Liver (tissue), 3 donors: ENCODE measurements at regions not wholly inside any gene's neighbourhood (a gene's known extent, or its start where the extent isn't known, plus 50 kb on each side); places are given as distances from the start of the nearest gene placed in this dataset.

Experiments used
- ATF3 ChIP-seq: IDR thresholded peaks from 2 replicates; pipeline ENCODE4 v1.6.1; 2016; ENCODE audit warnings: antibody characterized with exemption
- FOXA1 ChIP-seq: IDR thresholded peaks from 2 replicates; pipeline ENCODE4 v1.6.1; 2016; ENCODE audit warnings: antibody characterized with exemption
- GABPA ChIP-seq, 2 donors: IDR thresholded peaks in 1 of 2; conservative IDR thresholded peaks in 1 of 2; 2 replicates each; pipeline ENCODE4 v1.6.1; 2016; ENCODE audit warnings: antibody characterized with exemption in 2 of 2, mild to moderate bottlenecking in 1 of 2, moderate library complexity in 1 of 2
- JUND ChIP-seq, 2 donors: IDR thresholded peaks; 2 replicates each; pipeline ENCODE4 v1.6.1; 2016; ENCODE audit warnings: antibody characterized with exemption in 2 of 2
- RAD21 ChIP-seq, 2 donors: IDR thresholded peaks; 2 replicates each; pipeline ENCODE4 v1.6.1; 2016; ENCODE audit warnings: antibody characterized with exemption in 2 of 2, mild to moderate bottlenecking in 2 of 2
- TAF1 ChIP-seq: conservative IDR thresholded peaks from 2 replicates; pipeline ENCODE4 v1.6.1; 2016; ENCODE audit warnings: antibody characterized with exemption, mild to moderate bottlenecking
- YY1 ChIP-seq: IDR thresholded peaks from 2 replicates; pipeline ENCODE4 v1.6.1; 2016; ENCODE audit warnings: antibody characterized with exemption, mild to moderate bottlenecking
- TF ChIP-seq, protein P1 (sequence below): fragments of 150-350 bp; IDR thresholded peaks from 2 replicates; pipeline ENCODE4 v1.5.1; 2017; ENCODE audit warnings: improper control_type of control experiment, low read depth, low read length; ENCODE audit not compliant: missing input control
- TF ChIP-seq, protein P2 (sequence below): IDR thresholded peaks from 2 replicates; pipeline ENCODE4 v1.6.1; 2016; ENCODE audit warnings: antibody characterized with exemption
- TF ChIP-seq, protein P3 (sequence below): IDR thresholded peaks from 2 replicates; pipeline ENCODE4 v1.6.1; 2016; ENCODE audit warnings: antibody characterized with exemption, mild to moderate bottlenecking
- donor health status: healthy.
- donor health status: healthy.

- TF ChIP-seq, protein P1, sequence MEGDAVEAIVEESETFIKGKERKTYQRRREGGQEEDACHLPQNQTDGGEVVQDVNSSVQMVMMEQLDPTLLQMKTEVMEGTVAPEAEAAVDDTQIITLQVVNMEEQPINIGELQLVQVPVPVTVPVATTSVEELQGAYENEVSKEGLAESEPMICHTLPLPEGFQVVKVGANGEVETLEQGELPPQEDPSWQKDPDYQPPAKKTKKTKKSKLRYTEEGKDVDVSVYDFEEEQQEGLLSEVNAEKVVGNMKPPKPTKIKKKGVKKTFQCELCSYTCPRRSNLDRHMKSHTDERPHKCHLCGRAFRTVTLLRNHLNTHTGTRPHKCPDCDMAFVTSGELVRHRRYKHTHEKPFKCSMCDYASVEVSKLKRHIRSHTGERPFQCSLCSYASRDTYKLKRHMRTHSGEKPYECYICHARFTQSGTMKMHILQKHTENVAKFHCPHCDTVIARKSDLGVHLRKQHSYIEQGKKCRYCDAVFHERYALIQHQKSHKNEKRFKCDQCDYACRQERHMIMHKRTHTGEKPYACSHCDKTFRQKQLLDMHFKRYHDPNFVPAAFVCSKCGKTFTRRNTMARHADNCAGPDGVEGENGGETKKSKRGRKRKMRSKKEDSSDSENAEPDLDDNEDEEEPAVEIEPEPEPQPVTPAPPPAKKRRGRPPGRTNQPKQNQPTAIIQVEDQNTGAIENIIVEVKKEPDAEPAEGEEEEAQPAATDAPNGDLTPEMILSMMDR = no peak
- TF ChIP-seq GABPA (IDR thresholded peaks at IDR 0.05 in 1 of 2, conservative IDR thresholded peaks at IDR 0.05 in 1 of 2) (no peak), TAF1 (no peak), JUND (IDR thresholded peaks at IDR 0.05) (no peak), YY1 (no peak), RAD21 (IDR thresholded peaks at IDR 0.05) (no peak), ATF3 (no peak), FOXA1 (no peak)
- TF ChIP-seq, protein P2, sequence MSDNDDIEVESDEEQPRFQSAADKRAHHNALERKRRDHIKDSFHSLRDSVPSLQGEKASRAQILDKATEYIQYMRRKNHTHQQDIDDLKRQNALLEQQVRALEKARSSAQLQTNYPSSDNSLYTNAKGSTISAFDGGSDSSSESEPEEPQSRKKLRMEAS = no peak
- TF ChIP-seq, protein P3, sequence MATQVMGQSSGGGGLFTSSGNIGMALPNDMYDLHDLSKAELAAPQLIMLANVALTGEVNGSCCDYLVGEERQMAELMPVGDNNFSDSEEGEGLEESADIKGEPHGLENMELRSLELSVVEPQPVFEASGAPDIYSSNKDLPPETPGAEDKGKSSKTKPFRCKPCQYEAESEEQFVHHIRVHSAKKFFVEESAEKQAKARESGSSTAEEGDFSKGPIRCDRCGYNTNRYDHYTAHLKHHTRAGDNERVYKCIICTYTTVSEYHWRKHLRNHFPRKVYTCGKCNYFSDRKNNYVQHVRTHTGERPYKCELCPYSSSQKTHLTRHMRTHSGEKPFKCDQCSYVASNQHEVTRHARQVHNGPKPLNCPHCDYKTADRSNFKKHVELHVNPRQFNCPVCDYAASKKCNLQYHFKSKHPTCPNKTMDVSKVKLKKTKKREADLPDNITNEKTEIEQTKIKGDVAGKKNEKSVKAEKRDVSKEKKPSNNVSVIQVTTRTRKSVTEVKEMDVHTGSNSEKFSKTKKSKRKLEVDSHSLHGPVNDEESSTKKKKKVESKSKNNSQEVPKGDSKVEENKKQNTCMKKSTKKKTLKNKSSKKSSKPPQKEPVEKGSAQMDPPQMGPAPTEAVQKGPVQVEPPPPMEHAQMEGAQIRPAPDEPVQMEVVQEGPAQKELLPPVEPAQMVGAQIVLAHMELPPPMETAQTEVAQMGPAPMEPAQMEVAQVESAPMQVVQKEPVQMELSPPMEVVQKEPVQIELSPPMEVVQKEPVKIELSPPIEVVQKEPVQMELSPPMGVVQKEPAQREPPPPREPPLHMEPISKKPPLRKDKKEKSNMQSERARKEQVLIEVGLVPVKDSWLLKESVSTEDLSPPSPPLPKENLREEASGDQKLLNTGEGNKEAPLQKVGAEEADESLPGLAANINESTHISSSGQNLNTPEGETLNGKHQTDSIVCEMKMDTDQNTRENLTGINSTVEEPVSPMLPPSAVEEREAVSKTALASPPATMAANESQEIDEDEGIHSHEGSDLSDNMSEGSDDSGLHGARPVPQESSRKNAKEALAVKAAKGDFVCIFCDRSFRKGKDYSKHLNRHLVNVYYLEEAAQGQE = no peak
Measured at GRCh38 chr20:48147311-48147710, 362.0 kb upstream of the SULF2 start.
